Umbilical cord (tissue), 1 donor: ENCODE measurements at regions not wholly inside any gene's neighbourhood (a gene's known extent, or its start where the extent isn't known, plus 50 kb on each side); places are given as distances from the start of the nearest gene placed in this dataset.

Experiments
- DNase-seq: peaks from one replicate; pipeline ENCODE4 v3.0.0-alpha.2; 2015; ENCODE audit warnings: low spot score

DNA sequence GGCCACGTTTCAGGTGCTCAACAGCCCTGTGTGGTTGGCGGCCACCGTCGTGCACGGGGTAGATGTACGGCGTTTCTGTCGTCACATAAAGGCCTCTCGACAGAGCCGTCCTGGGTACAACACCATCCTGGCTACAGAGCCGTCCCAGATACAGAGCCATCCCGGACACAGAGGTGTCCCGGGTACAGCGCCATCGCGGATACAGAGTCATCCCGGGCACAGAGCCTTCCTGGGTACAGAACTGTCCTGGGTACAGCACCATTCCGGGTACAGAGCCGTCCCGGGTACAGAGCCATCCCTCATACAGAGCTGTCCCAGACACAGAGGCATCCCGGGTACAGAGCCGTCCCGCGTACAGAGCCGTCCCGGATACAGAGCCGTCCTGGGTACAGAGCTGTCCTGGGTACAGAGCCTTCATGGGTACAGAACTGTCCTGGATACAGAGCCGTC is 222.7 kb upstream of the SOX1 start:
- DNase-seq: no peak

DNA sequence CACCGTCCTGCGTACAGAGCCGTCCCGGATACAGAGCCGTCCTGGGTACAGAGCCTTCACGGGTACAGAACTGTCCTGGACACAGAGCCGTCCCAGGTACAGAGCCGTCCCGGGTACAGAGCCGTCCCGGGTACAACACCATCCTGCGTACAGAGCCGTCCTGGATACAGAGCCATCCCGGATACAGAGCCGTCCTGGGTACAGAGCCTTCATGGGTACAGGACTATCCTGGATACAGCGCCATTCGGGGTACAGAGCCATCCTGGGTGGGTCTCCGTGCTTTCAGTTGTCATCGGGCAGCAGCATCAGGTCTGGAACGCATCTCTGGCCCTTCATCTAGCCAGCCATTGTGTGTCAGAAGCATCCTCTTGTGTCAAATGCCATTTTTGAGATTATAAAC is 222.3 kb upstream of the SOX1 start:
- no peak for DNase-seq

DNA sequence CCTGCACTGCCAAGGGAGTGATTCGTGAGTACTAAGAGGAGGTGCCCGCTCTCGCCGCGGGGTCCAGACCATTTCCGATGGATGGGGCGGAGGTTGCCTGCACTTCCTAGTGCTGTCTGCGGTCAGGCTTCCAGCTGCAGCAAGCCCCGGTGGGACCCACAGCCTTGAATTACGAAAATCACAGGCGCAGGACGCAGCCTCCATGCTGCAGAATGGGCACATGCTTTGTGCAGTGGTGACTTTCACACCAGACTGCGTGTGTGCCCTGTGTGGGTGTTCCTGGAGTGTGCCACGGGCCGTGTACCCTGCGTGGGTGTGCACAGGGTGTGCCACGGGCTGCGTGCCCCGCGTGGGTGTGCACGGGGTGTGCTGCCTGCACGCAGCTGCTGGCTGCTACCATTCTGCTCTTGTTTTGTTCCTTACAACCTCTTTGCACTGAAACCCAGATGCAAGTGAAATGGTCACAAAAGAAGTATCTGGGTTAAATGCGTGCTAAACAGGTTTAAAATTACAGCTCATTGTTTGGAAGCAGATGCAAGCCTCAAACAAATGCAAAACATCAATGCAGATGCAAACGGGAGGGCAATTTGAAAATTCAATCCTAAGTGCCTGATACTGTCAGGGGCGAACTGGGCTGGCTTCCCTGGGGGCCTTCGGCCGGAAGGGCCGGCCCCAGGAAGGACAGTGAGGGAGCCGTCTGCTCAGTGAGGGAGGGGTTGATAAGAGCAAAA is 221.2 kb upstream of the SOX1 start:
- DNase-seq: no peak

DNA sequence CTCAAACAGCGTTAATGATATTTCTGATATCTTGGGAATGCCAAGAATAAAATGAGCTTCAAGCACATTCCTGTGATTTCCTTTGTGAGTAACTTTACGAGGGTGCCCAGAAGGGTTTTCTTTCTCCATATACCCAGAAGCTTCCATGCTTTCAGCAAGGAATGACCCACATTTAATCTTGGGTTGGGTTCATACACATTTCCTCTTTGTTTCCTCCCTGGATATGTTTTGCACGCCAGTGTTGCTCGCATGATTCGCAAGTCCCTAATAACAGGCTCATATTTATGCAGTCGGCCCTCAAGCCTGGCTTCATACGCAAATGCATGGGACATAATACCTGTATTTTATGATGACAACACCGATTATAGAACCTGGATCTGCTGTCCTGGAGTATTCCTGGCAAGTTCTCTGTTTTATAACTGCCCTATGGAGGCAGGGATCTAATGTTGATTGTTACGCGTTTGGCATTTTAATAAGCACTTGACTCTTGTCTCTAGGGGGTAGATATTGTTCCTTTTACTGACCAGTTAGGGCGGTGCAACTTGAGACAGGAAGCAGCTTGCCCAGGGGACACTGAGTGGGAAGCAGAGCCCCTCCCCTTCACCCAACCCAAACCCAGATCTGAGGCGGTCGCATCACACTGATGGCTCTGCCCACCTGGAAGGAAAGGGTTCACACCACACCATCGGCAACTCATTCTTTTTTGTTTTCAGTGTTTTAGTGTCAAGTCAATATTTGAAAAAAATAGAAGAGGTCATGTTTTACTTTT is 220.4 kb upstream of the SOX1 start:
- no peak for DNase-seq

DNA sequence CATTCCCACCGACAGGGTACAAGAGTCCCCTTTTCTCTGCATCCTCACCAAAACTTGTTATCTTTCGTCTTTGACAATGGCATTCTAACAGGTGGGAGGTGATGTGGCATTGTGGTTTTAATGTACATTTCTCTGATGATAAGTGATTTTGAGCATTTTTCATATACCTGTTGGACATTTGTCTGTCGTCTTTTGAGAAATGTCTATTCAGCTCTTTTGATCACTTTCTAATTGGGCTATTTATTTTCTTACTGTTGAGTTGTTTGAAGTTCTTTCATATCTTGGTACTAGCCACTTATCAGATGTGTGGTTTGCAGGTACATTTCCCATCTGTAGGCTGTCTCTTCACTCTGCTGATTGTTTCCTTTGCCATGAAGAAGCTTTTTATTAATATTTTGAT is 219.0 kb upstream of the SOX1 start:
- no peak for DNase-seq

DNA sequence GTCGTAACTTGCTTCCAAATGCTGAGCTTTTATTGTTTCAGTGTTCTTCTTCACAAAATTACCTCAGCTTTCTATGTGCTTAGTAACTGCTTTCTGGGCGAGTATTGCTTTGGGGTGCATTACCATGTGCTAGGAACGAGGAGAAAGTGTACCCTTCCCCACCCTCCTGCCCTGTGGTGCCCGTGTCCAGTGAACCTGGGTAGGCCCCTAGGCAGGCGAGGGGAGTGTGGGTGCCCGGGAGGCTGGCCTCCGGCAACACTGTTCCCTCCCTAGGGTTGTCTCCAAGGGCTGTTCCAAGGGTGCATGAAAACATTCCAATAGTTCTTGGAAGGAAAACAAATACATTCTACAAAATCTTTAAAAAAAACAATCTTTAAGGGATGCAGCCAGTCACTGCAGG is 216.5 kb upstream of the SOX1 start:
- DNase-seq: no peak

DNA sequence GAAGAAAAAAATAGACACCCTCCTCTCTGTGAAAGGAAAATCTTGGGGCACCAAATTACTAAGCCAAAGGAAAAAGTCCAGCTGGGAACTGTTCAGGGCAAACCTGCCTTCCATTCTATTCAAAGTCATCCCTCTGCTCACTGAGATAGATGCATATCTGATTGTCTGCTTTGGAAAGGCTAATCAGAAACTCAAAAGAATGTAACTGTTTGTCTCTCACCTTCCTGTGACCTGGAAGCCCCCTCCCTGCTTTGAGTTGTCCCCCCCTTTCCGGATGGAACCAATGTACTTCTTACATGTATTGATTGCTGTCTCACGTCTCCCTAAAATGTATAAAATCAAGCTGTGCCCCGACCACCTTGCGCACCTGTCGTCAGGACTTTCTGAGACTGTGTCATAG is 216.0 kb upstream of the SOX1 start:
- no peak for DNase-seq

DNA sequence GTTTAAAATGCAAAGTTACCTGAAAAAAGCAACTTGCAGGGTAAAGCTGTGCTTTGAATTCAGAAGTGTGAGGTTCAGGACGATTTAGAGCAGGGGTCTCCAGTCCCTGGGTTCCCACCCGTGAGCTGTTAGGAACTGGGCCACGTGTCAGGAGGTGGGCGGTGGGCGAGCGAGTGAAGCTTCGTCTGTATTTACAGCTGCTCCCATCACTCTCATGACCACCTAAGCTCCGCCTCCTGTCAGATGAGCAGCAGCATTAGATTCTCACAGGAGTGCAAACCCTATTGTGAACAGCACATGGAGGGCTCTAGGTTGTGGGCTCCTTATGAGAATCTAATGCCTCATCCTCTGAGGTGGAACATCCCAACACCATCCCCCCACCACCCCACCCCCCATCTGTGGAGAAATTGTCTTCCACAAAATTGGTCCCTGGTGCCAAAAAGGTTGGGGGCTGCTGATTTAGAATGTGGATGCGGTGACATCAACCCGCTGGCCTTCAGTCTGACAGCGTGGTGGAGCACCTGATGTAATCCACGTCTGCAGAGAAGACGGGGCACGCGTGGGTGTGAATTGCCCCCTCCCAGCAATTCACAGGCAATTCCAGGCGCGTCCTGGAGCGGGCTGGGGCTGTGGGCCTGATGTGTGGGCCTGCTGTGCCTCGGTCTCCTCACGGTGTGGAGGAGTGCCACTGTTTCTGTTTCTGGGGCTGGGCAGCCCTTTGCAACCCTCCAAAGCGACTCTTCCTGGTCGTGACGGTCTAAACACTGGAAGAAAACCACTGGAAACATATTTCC is 214.0 kb upstream of the SOX1 start:
- no peak for DNase-seq

DNA sequence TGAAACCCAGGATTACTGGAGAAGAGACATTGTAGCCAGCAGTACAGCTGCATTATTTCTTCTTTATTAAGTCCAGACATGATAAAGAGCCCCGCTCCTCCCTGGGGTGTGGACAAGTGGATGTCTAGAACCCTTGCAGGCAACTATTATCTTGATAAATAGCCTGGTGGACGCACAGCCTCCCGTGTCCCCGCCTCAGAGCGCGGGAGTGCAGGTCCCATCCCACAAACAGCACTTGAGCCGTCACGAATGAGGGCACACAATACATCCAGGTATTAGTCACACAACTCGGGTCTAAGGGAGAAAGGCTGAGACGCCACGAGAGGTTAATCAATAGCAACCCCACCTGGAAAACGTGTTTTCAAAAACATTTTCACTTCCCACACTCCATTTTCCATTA is 213.2 kb upstream of the SOX1 start:
- DNase-seq: peak; percentile 26

DNA sequence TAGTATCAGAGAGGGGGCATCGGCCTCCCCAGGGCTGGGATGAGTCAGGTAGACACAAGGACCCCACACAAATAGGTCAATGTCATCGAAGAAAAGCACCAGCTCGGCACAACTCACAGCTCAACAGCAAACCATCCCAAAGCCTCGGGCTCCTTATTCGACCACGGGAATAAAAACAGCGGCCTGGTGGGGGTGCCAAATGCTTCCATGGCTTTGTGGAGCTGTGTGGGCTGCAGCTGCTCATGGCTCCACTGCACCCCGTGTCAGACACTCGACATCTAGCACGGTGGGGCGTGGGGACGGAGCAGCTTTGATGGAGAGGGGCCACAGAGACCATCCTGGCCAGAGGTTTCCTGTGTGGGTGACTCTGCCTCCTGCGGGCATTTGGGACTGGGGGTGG is 212.5 kb upstream of the SOX1 start:
- DNase-seq: no peak

DNA sequence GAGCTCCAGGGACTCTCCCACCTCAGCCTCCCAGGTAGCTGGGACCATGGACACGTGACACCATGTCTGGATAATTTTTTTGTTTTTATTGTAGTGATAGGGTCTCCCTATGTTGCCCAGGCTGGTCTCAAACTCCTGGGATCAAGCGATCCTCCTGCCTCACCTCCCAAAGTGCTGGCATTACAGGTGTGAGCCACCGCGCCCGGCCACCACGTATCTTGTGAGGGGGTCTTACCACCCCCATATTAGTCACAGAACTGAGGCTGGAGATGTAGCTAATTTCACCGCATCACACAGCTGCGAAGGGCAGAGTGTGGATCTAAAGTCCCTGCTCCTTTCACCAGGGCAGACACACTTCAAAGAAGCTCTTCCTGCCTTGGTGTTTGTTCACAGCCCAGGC is 211.8 kb upstream of the SOX1 start:
- no peak for DNase-seq

DNA sequence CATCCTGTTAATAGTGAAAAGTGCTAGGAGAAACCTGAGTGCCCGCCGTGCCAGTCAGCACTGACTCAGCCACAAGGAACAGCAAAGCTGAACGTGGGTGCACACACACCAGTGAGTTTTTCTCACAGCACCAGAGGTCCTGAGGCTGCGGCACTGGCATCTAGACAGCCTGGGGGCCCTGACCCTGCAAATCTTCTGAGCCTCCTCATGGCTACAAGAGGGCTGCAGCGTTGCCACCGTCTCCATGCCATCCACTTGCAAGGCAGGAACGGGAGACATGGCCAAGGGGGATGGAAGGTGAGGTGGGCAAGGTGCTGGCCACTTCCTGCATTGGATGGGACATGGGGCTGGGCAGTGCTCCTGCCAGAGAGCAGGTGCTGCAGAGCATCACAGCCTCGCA is 211.2 kb upstream of the SOX1 start:
- DNase-seq: no peak

DNA sequence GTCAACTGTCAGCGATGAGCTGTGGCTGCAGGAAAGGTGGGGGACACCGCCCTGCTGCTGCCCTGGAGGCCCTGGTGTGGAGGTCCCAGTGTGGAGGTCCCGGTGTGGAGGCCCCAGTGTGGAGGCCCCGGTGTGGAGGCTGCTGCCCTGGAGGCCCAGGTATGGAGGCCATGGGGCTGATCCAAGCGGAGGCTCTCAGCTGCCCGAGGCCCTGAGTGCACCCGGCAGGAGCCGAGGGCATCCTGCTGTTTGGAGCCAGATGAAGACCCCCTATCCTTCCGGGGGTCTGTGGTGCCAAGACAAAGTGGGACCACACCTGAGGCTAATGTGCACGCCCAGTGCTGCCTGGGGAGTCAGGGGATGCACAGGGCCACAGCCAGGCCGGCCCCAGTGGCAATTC is 210.4 kb upstream of the SOX1 start:
- DNase-seq: no peak

DNA sequence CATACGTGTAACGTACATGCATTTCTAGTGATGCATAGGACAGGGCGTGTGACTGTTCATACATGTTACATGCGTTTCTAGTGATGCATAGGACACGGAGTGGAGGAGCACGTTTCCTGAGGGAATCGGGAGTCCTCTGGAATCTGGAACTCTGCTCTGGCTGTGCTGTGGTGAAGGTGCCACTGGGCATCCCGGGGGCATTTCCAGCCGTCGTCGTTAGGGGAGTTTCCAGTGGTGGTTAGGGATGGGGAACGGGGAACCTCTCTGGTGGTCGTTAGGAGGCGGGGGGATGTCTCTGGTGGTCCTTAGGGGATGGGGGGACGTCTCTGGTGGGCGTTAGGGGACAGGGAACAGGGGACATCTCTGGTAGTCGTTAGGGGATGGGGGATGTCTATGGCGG is 209.6 kb upstream of the SOX1 start:
- DNase-seq: no peak

DNA sequence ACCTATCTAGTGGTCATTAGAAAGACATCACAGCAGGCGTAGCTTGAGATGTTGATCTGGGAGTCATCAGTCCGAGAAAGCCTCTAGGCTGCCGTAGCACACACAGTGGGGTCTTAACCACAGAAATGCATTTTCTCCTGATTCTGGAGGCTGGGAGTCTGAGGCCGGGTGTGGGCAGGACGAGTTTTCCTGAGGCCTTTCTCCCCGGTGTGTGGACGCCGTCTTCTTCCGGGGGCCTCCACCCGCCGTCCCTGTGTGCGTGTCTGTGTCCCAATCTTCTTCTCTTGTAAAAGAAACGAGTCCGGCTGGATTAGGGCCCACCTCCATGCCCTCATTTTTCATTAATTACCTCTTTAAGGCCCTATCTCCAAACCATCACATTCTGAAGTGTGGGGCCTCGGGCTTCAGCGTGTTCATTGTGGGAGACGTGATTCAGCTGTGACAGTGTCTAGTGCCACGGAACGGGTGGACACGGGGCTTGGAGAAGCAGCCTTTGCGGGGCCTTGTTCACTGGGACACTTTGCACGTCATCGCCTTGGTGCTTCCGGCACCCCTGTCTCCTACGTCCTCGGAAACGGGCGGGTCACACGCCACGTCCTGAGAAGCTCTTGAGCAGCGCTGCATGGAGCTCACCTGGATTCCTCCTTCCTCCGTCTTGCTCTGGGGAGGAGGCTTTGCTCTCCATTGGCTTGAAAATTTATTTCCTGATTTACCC is 208.9 kb upstream of the SOX1 start:
- no peak for DNase-seq

DNA sequence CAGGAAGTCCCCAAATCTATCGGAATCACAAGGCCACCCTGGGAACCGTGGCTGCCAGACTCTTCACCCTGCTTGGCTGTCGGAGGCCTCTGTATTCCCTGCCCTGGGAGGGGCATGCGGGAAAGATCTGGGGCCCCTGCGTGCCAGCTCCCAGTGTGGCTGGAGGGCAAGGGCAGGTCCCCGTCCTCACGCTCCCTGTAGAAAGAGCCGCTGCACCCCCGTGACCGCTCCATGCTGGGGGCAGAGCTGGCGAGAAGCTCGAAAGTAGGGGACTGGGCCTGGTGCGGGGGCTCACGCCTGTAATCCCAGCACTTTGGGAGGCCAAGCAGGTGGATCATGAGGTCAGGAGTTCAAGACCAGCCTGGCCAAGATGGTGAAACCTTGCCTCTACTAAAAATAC is 208.4 kb upstream of the SOX1 start:
- no peak for DNase-seq

DNA sequence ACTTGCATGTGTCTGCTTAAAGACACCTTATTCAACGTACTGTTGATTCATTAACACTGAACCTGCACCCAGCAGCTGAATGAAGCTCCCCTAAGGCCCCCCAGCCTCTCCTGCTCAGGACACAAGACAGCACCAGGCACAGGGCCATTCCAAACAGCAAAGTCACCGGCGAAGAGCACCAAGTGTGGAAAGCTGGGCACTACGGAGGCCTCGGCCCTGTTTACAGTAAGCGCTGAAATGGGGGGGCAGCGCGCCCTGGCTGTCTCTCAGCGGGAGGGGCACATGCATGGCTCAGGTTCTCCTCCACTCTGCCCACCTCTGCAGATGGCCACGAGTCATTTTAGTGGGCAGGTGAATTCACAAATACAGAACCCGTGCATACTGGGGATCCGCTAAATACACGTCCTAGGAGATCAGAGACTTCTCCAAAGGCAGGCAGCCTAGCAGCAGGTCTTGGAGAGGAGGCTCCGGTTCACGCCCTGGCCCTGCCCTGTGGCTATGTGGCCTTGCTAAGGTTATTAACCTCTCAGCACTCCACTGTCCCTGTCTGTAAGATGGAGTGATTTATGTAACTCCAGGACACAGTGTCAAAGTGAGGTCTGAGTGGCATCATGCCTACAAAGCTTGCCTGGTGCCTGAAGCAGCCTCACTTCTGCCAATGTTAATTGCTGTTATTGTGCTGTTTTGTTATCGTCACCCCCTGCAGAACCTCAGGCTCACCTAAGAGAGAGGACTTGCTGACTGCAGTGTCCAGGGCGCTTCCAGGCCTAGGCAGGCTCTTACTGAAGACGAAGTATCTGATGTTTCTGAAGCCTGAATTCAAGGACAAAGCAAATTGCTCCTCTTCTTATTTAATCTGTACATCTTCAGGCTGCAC is 207.4 kb upstream of the SOX1 start:
- no peak for DNase-seq

DNA sequence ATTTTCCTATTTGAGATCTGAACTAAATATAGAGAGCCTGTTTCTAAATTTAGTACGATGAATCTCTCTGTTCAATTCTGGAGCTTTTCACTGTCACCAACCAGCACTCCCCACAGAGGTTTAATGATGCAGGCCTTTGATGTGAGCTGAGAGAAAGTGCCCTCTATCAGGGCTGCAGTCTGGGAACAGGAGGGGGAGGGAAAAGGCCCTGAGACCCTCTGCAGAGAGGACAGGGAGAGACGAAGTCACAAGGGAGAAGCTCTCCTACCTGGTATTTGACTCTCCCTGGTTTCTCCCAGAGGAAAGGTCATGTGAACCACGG is 206.8 kb upstream of the SOX1 start:
- DNase-seq: no peak

DNA sequence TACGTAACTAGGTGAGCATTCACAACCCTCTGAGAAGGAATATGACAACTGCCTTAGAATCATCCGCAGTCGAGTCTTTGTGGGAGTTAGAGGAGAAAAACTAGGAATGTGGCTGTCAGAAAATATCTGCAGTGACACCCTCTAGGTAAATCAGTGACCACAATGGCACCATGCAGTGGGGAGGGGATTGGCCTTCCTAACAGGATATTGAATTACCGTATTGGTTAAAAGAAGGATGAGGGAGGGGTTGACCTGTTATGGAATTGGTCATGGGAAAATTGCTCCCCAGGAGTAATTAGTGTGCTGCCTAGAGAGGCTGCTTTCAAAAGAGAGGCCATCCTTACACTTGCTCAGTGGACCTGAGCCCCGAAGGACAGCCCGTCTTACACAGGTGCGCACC is 205.6 kb upstream of the SOX1 start:
- DNase-seq: no peak

DNA sequence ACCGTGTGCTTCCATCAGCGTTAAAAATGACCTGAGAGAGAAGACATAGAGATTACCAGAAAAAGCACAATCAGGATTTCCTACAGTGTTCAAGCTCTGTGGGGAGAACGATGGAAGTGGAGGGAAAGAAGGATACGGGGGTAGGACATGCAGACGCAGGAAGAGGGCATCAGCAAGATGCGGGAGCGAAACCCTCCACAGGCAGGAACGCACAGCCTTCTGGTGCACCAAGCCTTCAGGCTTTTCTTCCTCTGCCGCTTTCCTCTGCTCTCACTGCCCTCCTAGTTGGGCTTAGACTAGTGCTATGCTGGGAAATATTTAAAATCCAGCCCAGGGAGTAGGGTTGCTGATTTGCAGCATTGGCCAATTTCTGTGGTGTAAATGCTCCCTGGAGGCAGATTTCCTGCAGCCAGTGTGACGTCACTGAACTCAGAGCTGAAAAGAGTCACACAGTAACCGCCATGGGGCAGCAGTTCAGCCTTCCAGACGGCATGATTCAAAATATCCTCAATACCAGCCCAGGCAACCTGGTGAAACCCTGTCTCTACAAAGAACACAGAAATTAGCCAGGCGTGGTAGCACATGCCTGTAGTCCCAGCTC is 205.1 kb upstream of the SOX1 start:
- no peak for DNase-seq
